Naive B cell (primary cell): ENCODE measurements at regions not wholly inside any gene's neighbourhood (a gene's known extent, or its start where the extent isn't known, plus 50 kb on each side); places are given as distances from the start of the nearest gene placed in this dataset.
"Not testable (repeated sequence)": the region's sequence is repeated elsewhere in the genome, so short reads cannot be mapped to it uniquely, and the experiment has no call there.

Experiments
- ATAC-seq, 2 donors: fragments of 150-1000 bp; cut with Tn5 transposase; 2 replicates each; pipeline ENCODE4 v1.10.0; 2021; ENCODE audit warnings: low read depth in 2 of 2, mild to moderate bottlenecking in 2 of 2, moderate library complexity in 2 of 2
- DNase-seq: peaks from one replicate; pipeline ENCODE4 v3.0.0; 2022
- H3K27ac Mint-ChIP-seq, 6 donors: one replicate each; pipeline ENCODE4 v1.8.0; 2020 to 2022; ENCODE audit warnings: mild to moderate bottlenecking in 6 of 6, mixed read lengths in 6 of 6, moderate library complexity in 5 of 6, inconsistent platforms in 2 of 6
- H3K27me3 Mint-ChIP-seq, 3 donors: one replicate each; pipeline ENCODE4 v1.8.0; 2021 to 2022; ENCODE audit warnings: mixed read lengths in 3 of 3, mild to moderate bottlenecking in 1 of 3
- H3K36me3 Mint-ChIP-seq, 2 donors: one replicate each; pipeline ENCODE4 v1.8.0; 2020 to 2022; ENCODE audit warnings: mixed read lengths in 2 of 2, inconsistent platforms in 1 of 2, mild to moderate bottlenecking in 1 of 2
- H3K4me1 Mint-ChIP-seq, 3 donors: one replicate each; pipeline ENCODE4 v1.8.0; 2020 to 2022; ENCODE audit warnings: mixed read lengths in 3 of 3, inconsistent platforms in 1 of 3, mild to moderate bottlenecking in 1 of 3, moderate library complexity in 1 of 3
- H3K4me3 Mint-ChIP-seq, 8 donors: one replicate each; pipeline ENCODE4 v1.8.0; 2020 to 2022; ENCODE audit warnings: mild to moderate bottlenecking in 8 of 8, mixed read lengths in 8 of 8, moderate library complexity in 8 of 8, inconsistent platforms in 2 of 8
- H3K9me3 Mint-ChIP-seq, 7 donors: one replicate each; pipeline ENCODE4 v1.8.0; 2020 to 2022; ENCODE audit warnings: mixed read lengths in 7 of 7, mild to moderate bottlenecking in 5 of 7, inconsistent platforms in 2 of 7, moderate library complexity in 1 of 7

GRCh38 chr4:55028196-55028595, 97.2 kb downstream of the KDR start:
- Mint-ChIP-seq H3K36me3 (no peaks in the 10 kb centered on the region), H3K4me1 (no peaks in the 10 kb centered on the region), H3K27ac (no peak overlapping the region), H3K4me3 (no peak overlapping the region), H3K27me3 (peaks cover 0 to 6% (median 0%) of the 10 kb centered on the region in 3 donors), H3K9me3 (peaks cover 0 to 2% (median 0%) of the 10 kb centered on the region in 7 donors)
- no peak for DNase-seq
- ATAC-seq = no peak

DNA sequence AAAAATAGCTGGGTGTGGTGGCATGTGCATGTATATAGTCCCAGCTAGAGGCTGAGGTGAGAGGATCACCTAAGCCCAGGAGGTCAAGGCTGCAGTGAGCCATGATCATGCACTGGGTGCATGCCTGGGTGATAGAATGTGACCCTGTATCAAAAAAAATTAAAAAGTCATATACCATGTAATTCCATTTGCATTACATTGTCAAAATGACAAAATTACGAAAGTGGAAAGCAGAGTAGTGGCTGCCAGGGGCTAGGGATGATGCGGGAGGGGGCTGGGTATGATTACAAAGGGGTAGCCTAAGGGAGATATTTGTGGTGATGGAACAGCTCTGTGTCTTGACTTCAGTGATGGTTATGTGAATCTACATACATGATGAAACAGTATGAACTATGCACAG, 97.8 kb downstream of the KDR start:
- H3K4me3 Mint-ChIP-seq = no peak overlapping the region
- peak overlapping the region in 1 of 6 donors; percentile 13 for H3K27ac Mint-ChIP-seq
- H3K4me1 Mint-ChIP-seq = no peaks in the 10 kb centered on the region
- DNase-seq (no peak), ATAC-seq (no peak)
- H3K9me3 Mint-ChIP-seq = peaks cover 0 to 2% (median 0%) of the 10 kb centered on the region in 7 donors
- H3K36me3 Mint-ChIP-seq = no peaks in the 10 kb centered on the region
- peaks cover 0 to 2% (median 0%) of the 10 kb centered on the region in 3 donors for H3K27me3 Mint-ChIP-seq

DNA sequence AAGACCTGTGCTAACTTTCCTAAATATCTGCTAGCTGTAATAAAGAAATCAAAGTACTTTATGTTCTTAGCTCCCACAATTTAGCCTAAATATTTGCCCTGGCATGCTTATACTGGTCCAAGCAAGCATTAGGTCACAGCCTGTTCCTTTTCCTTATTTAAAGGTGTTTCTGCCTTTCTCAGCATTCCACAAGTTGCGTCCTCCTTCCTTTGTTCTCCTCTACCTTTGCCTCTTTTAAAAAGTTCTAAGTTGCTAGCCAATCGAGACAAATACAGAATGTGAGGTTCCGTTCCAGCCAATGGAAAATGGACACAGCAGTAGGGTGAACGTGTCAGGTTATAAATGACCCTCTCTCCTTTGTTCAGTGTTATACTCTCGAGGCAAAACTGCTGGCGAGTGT, 99.9 kb downstream of the KDR start:
- H3K4me1 Mint-ChIP-seq, DNase-seq, H3K4me3 Mint-ChIP-seq, H3K27me3 Mint-ChIP-seq, H3K27ac Mint-ChIP-seq, H3K9me3 Mint-ChIP-seq, H3K36me3 Mint-ChIP-seq, ATAC-seq: not testable (repeated sequence)

- Mint-ChIP-seq H3K27ac (no peak overlapping the region), H3K9me3 (peaks cover 0 to 4% (median 0%) of the 10 kb centered on the region in 7 donors), H3K4me1 (no peaks in the 10 kb centered on the region), H3K4me3 (no peak overlapping the region), H3K36me3 (no peaks in the 10 kb centered on the region), H3K27me3 (peaks cover 4 to 9% (median 6%) of the 10 kb centered on the region in 3 donors)
- ATAC-seq (no peak), DNase-seq (no peak)
These were observed 102.4 kb downstream of the KDR start for GRCh38 chr4:55023030-55023429.

GRCh38 chr4:55021214-55021613, 104.2 kb downstream of the KDR start:
- no peak for ATAC-seq
- no peaks in the 10 kb centered on the region for H3K36me3 Mint-ChIP-seq
- DNase-seq = no peak
- H3K4me3 Mint-ChIP-seq = no peak overlapping the region
- H3K4me1 Mint-ChIP-seq = no peaks in the 10 kb centered on the region
- no peak overlapping the region for H3K27ac Mint-ChIP-seq
- H3K9me3 Mint-ChIP-seq = peaks cover 0 to 4% (median 0%) of the 10 kb centered on the region in 7 donors
- H3K27me3 Mint-ChIP-seq = peaks cover 4 to 9% (median 6%) of the 10 kb centered on the region in 3 donors

DNA sequence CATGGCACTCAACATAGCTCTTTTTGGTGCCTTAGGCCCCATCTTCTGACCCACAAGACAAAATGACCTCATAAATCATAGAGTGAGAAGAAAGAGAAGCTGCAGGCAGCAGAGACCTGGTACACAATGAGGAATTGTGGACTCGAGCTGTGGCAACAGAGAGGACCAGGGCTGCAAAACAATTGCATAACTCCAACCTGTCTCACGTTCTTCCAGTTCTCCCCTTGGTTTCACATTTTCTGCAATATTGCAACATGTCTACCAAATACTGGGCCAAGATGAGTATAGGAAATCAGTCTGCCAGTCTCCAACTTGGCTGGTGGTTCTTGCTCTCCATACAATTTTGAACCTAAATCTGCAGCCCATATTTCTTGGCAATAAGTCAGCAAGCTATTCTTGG, 105.3 kb downstream of the KDR start:
- ATAC-seq = no peak
- H3K4me1 Mint-ChIP-seq = no peaks in the 10 kb centered on the region
- DNase-seq = no peak
- no peak overlapping the region for H3K4me3 Mint-ChIP-seq
- H3K36me3 Mint-ChIP-seq = no peaks in the 10 kb centered on the region
- H3K9me3 Mint-ChIP-seq = peaks cover 0 to 8% (median 2%) of the 10 kb centered on the region in 7 donors
- H3K27me3 Mint-ChIP-seq = peaks cover 6 to 18% (median 8%) of the 10 kb centered on the region in 3 donors
- H3K27ac Mint-ChIP-seq = no peak overlapping the region

- no peaks in the 10 kb centered on the region for H3K4me1 Mint-ChIP-seq
- H3K4me3 Mint-ChIP-seq = no peak overlapping the region
- no peak for ATAC-seq
- no peaks in the 10 kb centered on the region for H3K36me3 Mint-ChIP-seq
- H3K9me3 Mint-ChIP-seq = peaks cover 0 to 8% (median 2%) of the 10 kb centered on the region in 7 donors
- no peak overlapping the region for H3K27ac Mint-ChIP-seq
- H3K27me3 Mint-ChIP-seq = peaks cover 6 to 19% (median 8%) of the 10 kb centered on the region in 3 donors
- no peak for DNase-seq
These were observed 106.4 kb downstream of the KDR start for GRCh38 chr4:55018978-55019377.

DNA sequence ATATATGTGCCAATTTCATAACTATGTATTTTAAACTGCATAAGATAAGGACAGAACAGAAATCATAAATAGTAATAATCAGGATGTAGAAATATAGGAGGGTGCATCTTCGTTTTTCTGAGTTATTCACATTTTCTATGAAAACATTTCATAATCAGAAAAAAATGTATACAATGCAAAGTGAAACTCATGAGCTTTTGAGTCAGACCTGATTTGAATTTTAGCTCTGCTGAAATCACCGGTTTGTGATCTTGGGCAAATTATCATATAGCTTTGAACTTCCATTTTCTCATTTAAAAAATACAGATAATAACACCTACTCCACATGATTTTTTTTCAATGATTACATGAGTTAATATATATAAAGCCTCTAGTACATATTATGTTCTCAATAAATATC, 106.9 kb downstream of the KDR start:
- Mint-ChIP-seq H3K27me3 (peaks cover 6 to 19% (median 8%) of the 10 kb centered on the region in 3 donors), H3K4me3 (no peak overlapping the region), H3K4me1 (no peaks in the 10 kb centered on the region), H3K27ac (no peak overlapping the region), H3K9me3 (peaks cover 0 to 8% (median 2%) of the 10 kb centered on the region in 7 donors), H3K36me3 (no peaks in the 10 kb centered on the region)
- DNase-seq (no peak), ATAC-seq (no peak)

DNA sequence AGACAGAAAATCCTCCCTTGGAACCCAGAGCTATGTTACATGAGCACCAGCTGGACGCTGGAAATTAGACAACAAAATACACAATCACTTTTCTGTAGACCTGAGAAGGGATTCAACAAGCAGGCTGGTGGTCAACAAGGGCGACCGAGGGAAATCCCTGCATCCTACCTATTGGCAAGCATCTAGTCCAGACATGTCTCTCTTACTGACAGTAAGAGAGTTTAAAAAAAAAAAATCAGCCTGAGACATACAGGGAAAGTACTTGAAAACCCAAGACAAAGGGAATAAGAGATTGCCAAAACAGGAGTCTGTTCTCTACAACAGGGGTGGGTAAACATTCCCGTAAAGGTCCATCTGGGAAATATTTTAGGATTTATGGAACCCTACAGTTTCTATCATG, 108.0 kb downstream of the KDR start:
- peaks cover 0 to 8% (median 2%) of the 10 kb centered on the region in 7 donors for H3K9me3 Mint-ChIP-seq
- no peak overlapping the region for H3K4me3 Mint-ChIP-seq
- no peak for DNase-seq
- H3K36me3 Mint-ChIP-seq = no peaks in the 10 kb centered on the region
- peaks cover 6 to 19% (median 8%) of the 10 kb centered on the region in 3 donors for H3K27me3 Mint-ChIP-seq
- no peak overlapping the region for H3K27ac Mint-ChIP-seq
- no peak for ATAC-seq
- H3K4me1 Mint-ChIP-seq = no peaks in the 10 kb centered on the region

DNA sequence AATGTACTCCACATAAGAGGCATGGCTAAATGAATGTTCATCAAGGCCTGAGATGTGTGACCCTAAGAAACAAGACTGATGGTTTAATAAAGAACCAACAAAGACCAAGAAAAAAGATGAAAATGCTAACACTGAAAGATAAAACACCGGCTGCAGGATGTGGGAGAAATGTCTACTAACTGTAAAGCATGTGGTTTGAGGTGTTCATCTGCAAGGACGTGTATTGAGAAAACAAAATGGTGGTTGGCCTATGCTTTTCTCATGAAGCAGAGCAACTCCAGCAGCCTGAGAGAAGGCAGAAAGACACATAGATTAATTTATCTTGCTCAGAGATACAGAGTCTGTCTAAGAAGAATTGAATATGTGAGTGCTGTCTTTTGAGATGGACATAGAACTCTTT, 109.3 kb downstream of the KDR start:
- Mint-ChIP-seq H3K9me3 (peaks cover 0 to 4% (median 0%) of the 10 kb centered on the region in 7 donors), H3K4me1 (no peaks in the 10 kb centered on the region), H3K27me3 (peaks cover 4 to 22% (median 6%) of the 10 kb centered on the region in 3 donors), H3K36me3 (no peaks in the 10 kb centered on the region), H3K4me3 (no peak overlapping the region), H3K27ac (no peak overlapping the region)
- ATAC-seq (no peak), DNase-seq (no peak)

DNA sequence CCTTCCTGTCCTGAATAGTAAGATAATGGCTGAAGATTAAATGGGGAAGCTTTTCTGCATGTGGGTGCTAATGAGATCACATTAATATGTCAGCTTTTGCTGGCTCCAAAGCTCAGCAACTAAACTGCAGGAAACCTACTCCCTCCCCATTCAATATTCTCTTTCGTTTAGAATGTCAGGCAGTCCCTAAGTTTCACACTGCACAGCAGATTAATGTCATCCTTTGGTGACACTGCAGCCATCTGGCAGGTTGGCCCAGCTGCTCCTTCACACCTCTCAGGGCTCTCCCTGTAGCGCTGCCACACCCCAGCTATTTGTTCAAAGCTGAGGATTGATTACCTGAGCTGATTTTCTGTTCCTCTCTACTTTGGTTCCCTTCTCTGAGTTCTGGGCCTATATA, 110.5 kb downstream of the KDR start:
- peaks cover 4 to 28% (median 9%) of the 10 kb centered on the region in 3 donors for H3K27me3 Mint-ChIP-seq
- ATAC-seq = no peak
- DNase-seq = no peak
- H3K27ac Mint-ChIP-seq = no peak overlapping the region
- H3K4me1 Mint-ChIP-seq = no peaks in the 10 kb centered on the region
- H3K4me3 Mint-ChIP-seq = no peak overlapping the region
- no peaks in the 10 kb centered on the region for H3K36me3 Mint-ChIP-seq
- peaks cover 0 to 10% (median 2%) of the 10 kb centered on the region in 7 donors for H3K9me3 Mint-ChIP-seq

- DNase-seq (no peak), ATAC-seq (no peak)
- H3K27me3 Mint-ChIP-seq = peaks cover 4 to 23% (median 9%) of the 10 kb centered on the region in 3 donors
- no peak overlapping the region for H3K4me3 Mint-ChIP-seq
- no peaks in the 10 kb centered on the region for H3K4me1 Mint-ChIP-seq
- H3K27ac Mint-ChIP-seq = no peak overlapping the region
- H3K36me3 Mint-ChIP-seq = no peaks in the 10 kb centered on the region
- H3K9me3 Mint-ChIP-seq = peaks cover 0 to 14% (median 2%) of the 10 kb centered on the region in 7 donors
These were observed 111.9 kb downstream of the KDR start for GRCh38 chr4:55013431-55013955.

DNA sequence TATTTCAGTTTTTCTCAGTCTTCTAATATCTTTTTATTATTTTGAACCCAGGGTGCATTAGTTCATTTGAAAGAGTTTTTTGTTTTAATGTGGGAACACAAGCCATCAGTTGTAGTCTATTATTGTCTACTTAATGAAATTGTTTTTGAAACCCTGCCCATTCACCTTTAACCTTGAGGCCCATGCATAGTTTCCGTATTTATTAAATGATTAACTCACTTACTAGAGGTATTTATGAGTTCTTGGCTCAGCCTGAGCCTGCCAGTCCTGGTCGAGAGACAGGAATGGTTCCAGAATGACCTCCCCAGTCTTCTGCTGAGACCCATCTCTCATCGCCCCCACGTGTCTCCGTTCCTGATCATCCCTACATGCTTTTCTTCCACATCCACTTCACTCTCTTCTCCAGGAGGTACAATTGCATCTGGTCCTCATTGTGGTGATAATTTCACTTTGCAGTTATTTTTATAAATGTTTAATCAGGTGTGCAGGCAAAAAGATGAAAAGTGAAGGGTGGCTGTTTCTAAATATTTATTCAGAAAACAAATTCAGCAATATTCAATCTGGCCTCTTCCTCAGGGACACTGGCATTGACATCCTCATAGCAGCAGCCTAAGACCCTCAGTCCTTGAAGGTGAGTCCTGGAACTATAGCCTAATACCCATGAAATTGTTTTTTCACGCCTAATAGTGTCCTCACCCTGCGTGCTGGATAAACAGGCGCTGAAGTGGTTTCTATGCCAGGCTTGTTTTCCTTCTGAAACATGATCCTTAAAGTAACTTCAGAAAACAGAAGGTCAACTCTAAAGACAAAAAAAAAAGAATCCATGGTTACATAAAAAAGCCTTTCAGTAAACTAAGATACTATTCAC, 112.8 kb downstream of the KDR start:
- ATAC-seq (no peak), DNase-seq (no peak)
- H3K36me3 Mint-ChIP-seq = no peaks in the 10 kb centered on the region
- H3K27ac Mint-ChIP-seq = no peak overlapping the region
- H3K4me3 Mint-ChIP-seq = no peak overlapping the region
- H3K27me3 Mint-ChIP-seq = peaks cover 4 to 23% (median 9%) of the 10 kb centered on the region in 3 donors
- peaks cover 0 to 14% (median 4%) of the 10 kb centered on the region in 7 donors for H3K9me3 Mint-ChIP-seq
- no peaks in the 10 kb centered on the region for H3K4me1 Mint-ChIP-seq

- H3K36me3 Mint-ChIP-seq = no peaks in the 10 kb centered on the region
- peaks cover 2 to 14% (median 5%) of the 10 kb centered on the region in 7 donors for H3K9me3 Mint-ChIP-seq
- no peak for ATAC-seq
- no peak overlapping the region for H3K27ac Mint-ChIP-seq
- no peaks in the 10 kb centered on the region for H3K4me1 Mint-ChIP-seq
- no peak for DNase-seq
- no peak overlapping the region for H3K4me3 Mint-ChIP-seq
- peaks cover 4 to 23% (median 9%) of the 10 kb centered on the region in 3 donors for H3K27me3 Mint-ChIP-seq
These were observed 113.6 kb downstream of the KDR start for GRCh38 chr4:55011761-55012160.
